ENCODE measurements at regions not wholly inside any gene's neighbourhood (a gene's known extent, or its start where the extent isn't known, plus 50 kb on each side); places are given as distances from the start of the nearest gene placed in this dataset.

GRCh38 chr2:60633615-60634014 is 80.2 kb upstream of the BCL11A start:
- Mint-ChIP-seq H3K36me3 (ENCODE audit: insufficient read depth in 2 of 2) (no peaks in the 10 kb centered on the region), H3K4me1 (ENCODE audit: low read depth) (no peaks in the 10 kb centered on the region), H3K27ac (no peak overlapping the region), H3K4me3 (no peak overlapping the region), H3K9me3 (peaks cover 0 to 1% of the 10 kb centered on the region in 2 donors), H3K27me3 (ENCODE audit: low read depth) (peaks cover 33% of the 10 kb centered on the region)
- DNase-seq, result no peak
- ATAC-seq (replicated peaks in 1 of 2), result no peak

DNA sequence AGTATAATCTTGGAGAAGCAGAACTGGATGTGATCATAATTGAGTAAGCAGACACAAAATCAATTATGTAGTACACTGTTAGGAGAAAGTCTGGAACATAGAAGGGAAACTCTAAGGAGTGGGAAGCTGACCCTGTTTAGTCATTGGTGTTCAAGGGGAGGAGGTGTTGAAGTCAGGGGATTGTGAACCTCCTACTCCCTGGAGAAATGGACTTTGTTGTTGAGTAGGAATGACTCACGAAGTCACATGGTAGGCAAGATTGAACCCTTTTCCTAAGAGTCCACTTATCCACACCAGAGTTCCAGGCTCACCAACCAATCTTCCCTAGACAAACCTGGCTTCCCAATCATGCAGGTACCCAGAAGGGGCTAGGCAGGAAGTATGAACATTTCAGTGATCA is 81.0 kb upstream of the BCL11A start:
- Mint-ChIP-seq H3K4me1 (ENCODE audit: low read depth) (no peaks in the 10 kb centered on the region), H3K27me3 (ENCODE audit: low read depth) (peaks cover 26% of the 10 kb centered on the region), H3K27ac (no peak overlapping the region), H3K4me3 (no peak overlapping the region), H3K9me3 (peaks cover 0 to 1% of the 10 kb centered on the region in 2 donors), H3K36me3 (ENCODE audit: insufficient read depth in 2 of 2) (no peaks in the 10 kb centered on the region)
- DNase-seq (no peak), ATAC-seq (replicated peaks in 1 of 2) (no peak)

GRCh38 chr2:60641811-60642788 is 88.6 kb upstream of the BCL11A start:
- H3K4me3 Mint-ChIP-seq, result no peak overlapping the region
- H3K9me3 Mint-ChIP-seq, result no peaks in the 10 kb centered on the region
- ATAC-seq (replicated peaks in 1 of 2) (peak in 1 of 2 donors; percentile 31), DNase-seq (peak; percentile 18 to 27)
- no peaks in the 10 kb centered on the region for H3K36me3 Mint-ChIP-seq (ENCODE audit: insufficient read depth in 2 of 2)
- H3K4me1 Mint-ChIP-seq (ENCODE audit: low read depth), result no peaks in the 10 kb centered on the region
- no peaks in the 10 kb centered on the region for H3K27me3 Mint-ChIP-seq (ENCODE audit: low read depth)
- no peak overlapping the region for H3K27ac Mint-ChIP-seq

- no peaks in the 10 kb centered on the region for H3K4me1 Mint-ChIP-seq (ENCODE audit: low read depth)
- ATAC-seq (replicated peaks in 1 of 2) (no peak), DNase-seq (no peak)
- no peak overlapping the region for H3K27ac Mint-ChIP-seq
- no peaks in the 10 kb centered on the region for H3K27me3 Mint-ChIP-seq (ENCODE audit: low read depth)
- H3K9me3 Mint-ChIP-seq, result no peaks in the 10 kb centered on the region
- no peaks in the 10 kb centered on the region for H3K36me3 Mint-ChIP-seq (ENCODE audit: insufficient read depth in 2 of 2)
- H3K4me3 Mint-ChIP-seq, result no peak overlapping the region
Observed at GRCh38 chr2:60643747-60644146, 90.3 kb upstream of the BCL11A start.

DNA sequence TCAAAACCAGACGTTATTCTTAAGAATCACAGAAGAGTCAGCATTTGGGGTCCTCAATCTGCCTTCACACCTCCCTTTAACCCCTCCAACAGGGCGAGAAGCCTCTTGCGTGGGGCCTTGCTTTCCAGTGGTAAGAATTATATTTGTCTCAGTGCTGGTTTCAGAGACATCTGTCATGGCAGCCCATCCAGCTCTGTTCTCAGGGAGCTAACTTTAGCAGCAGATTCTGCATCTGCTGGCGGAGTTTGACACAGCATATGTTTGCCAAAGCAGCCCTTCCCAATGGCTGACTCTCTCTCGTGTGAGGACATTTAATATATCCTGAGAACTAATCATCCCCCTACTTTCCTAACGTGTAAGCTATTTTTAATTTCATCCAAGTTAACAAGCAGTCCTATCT is 91.5 kb upstream of the BCL11A start:
- no peak overlapping the region for H3K4me3 Mint-ChIP-seq
- DNase-seq (no peak), ATAC-seq (replicated peaks in 1 of 2) (no peak)
- no peak overlapping the region for H3K27ac Mint-ChIP-seq
- no peaks in the 10 kb centered on the region for H3K36me3 Mint-ChIP-seq (ENCODE audit: insufficient read depth in 2 of 2)
- no peaks in the 10 kb centered on the region for H3K27me3 Mint-ChIP-seq (ENCODE audit: low read depth)
- H3K9me3 Mint-ChIP-seq, result no peaks in the 10 kb centered on the region
- no peaks in the 10 kb centered on the region for H3K4me1 Mint-ChIP-seq (ENCODE audit: low read depth)

DNA sequence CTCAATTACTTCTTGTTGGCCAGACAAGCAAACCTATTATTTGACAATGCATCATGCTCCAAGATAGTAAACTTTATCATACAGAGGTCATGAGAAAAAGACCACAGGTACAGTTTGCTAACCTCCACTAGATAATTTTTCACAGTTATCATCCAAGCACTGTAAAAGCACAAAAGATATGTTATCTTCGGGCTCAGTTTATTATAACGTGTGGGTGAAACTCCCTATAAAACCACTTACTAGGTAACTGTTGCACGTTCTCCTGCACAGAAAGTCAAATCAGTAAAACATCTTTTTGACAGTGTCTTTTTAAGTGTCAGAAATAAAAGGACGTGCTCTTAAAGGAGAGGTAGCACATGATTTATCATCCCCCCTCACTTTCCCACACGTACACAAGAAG is 94.7 kb upstream of the BCL11A start:
- Mint-ChIP-seq H3K27ac (no peak overlapping the region), H3K36me3 (ENCODE audit: insufficient read depth in 2 of 2) (no peaks in the 10 kb centered on the region), H3K4me1 (ENCODE audit: low read depth) (no peaks in the 10 kb centered on the region), H3K4me3 (no peak overlapping the region), H3K9me3 (no peaks in the 10 kb centered on the region), H3K27me3 (ENCODE audit: low read depth) (no peaks in the 10 kb centered on the region)
- DNase-seq, result no peak
- ATAC-seq (replicated peaks in 1 of 2), result no peak

DNA sequence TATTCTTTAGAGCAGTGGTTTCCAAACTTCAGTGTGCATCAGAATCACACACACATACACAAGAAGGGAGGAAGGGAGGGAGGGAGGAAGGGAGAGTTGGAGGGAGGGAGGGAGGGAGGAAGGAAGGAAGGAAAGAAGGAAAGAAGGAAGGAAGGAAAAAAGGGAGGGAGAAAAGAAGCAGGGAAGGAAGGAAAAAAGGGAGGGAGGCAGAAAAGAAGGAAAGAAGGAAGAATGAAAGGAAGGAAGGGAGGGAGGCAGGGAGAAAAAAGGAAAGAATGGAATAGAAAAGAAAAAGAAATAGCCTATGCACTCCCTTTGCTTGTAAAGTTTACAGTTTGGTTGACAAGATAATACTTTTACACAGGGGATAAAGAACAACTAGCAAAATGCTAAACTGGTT is 96.3 kb upstream of the BCL11A start:
- Mint-ChIP-seq H3K27me3 (ENCODE audit: low read depth) (no peaks in the 10 kb centered on the region), H3K9me3 (no peaks in the 10 kb centered on the region), H3K27ac (no peak overlapping the region), H3K36me3 (ENCODE audit: insufficient read depth in 2 of 2) (no peaks in the 10 kb centered on the region), H3K4me1 (ENCODE audit: low read depth) (no peaks in the 10 kb centered on the region), H3K4me3 (no peak overlapping the region)
- ATAC-seq (replicated peaks in 1 of 2) (no peak), DNase-seq (no peak)

DNA sequence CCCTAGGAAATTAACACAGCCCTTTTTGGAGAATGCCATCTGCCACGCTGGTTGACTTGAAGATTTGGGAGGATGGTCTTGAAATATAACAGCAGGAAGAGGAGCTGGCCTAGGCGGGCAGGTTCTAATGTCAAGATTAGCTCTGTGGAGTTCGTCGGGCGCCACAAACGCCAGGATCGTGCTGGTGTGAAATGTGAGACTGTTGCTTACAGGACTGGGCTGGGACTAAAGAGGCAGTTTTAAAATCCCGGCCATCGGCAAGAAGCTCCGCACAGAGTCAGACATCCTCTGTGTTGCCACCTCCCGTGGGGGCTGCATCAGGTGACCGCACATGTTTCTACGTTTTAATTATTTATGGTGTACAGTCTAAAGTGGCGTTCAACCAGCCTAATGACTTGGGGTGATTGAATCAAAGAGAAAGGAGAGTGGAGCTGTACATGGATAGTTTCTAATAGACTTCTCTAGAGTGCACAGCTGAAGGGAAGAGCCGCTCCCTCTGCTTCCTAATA is 99.4 kb upstream of the BCL11A start:
- Mint-ChIP-seq H3K9me3 (no peaks in the 10 kb centered on the region), H3K4me3 (no peak overlapping the region), H3K4me1 (ENCODE audit: low read depth) (no peaks in the 10 kb centered on the region), H3K27me3 (ENCODE audit: low read depth) (no peaks in the 10 kb centered on the region), H3K27ac (no peak overlapping the region), H3K36me3 (ENCODE audit: insufficient read depth in 2 of 2) (no peaks in the 10 kb centered on the region)
- DNase-seq (no peak), ATAC-seq (replicated peaks in 1 of 2) (no peak)

DNA sequence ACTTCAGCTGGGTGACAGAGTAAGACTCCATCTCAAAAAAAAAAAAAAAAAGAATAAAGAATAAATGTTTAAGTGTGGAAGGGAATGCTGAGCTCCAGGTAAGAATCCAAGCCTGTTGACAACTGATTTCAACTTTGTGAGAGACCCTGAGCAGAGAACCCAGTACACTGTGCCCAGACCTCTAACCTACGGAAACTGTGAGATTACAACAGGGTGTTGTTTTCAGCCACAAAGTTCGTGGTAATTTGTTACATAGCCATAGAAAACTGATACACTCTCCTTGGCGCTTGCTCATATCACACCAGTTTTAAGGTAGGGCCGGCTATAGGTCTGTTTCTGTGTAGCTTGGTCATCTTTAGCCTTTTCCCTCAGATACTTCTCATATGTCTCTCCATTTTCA is 98.4 kb upstream of the PAPOLG start:
- H3K36me3 Mint-ChIP-seq (ENCODE audit: insufficient read depth in 2 of 2), result no peaks in the 10 kb centered on the region

GRCh38 chr2:60659026-60659425 is 97.0 kb upstream of the PAPOLG start:
- no peak for DNase-seq
- Mint-ChIP-seq H3K27ac (no peak overlapping the region), H3K4me3 (no peak overlapping the region), H3K36me3 (ENCODE audit: insufficient read depth in 2 of 2) (no peaks in the 10 kb centered on the region), H3K9me3 (no peaks in the 10 kb centered on the region), H3K4me1 (ENCODE audit: low read depth) (no peaks in the 10 kb centered on the region), H3K27me3 (ENCODE audit: low read depth) (peaks cover 7% of the 10 kb centered on the region)
- ATAC-seq (replicated peaks in 1 of 2), result no peak

More for the DNA sequence above, 98.4 kb upstream of the PAPOLG start:
- Mint-ChIP-seq H3K4me1 (ENCODE audit: low read depth) (no peaks in the 10 kb centered on the region), H3K27me3 (ENCODE audit: low read depth) (no peaks in the 10 kb centered on the region), H3K27ac (no peak overlapping the region), H3K4me3 (no peak overlapping the region), H3K9me3 (no peaks in the 10 kb centered on the region)
- no peak for DNase-seq
- ATAC-seq (replicated peaks in 1 of 2), result no peak

DNA sequence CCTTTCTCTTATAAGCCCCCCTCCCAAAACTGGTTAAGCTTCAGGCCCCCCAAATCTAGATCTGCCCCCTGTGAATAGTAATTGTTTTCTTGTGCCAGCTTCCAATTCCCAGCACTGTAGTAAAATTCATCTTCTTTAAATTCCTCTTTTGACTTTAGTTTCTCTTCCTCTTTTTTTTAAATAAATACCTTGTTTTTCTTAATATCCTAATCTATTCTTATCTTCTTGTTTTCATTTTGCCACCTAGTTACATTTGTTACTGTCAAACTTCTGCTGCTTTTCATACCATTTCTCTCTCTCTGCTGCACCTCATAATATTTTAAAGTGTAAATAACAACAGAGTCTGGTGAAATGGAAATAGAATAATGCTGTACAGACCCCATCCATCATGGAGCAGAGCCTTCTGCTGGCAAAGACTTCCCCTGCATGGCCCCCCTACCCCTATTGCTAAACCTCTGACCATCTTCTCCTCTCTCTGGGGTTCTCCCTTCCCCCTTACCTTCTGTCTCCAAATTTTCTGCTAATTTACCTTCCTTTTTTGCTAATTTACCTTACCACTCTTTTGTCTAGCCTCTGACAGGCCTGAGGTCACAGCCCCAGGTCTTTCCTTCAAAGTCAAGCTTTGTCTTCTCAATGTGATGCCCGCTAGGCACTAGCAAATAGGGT is 94.9 kb upstream of the PAPOLG start:
- H3K36me3 Mint-ChIP-seq (ENCODE audit: insufficient read depth in 2 of 2), result no peaks in the 10 kb centered on the region
- H3K27me3 Mint-ChIP-seq (ENCODE audit: low read depth), result peaks cover 7% of the 10 kb centered on the region
- H3K4me1 Mint-ChIP-seq (ENCODE audit: low read depth), result no peaks in the 10 kb centered on the region
- H3K27ac Mint-ChIP-seq, result no peak overlapping the region
- H3K9me3 Mint-ChIP-seq, result no peaks in the 10 kb centered on the region
- DNase-seq (no peak), ATAC-seq (replicated peaks in 1 of 2) (no peak)
- no peak overlapping the region for H3K4me3 Mint-ChIP-seq

DNA sequence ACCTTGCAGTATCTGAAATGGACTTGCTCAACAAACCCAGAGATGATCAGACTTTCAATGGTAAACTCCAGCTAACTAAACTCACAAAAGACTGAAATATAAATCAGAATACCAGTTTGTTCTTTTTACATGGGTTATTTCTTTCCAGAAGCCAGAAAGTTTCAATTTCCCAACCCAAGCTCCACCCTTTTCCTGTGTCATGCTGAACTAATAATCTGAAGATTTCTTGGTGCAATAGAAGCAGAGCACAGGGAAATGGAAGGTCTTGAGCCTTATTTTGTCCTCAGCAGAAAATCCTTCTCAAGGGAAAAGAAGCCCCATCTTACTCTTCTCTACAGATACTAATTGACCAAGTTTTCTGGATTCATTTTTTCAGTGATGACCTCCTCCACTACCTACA is 93.3 kb upstream of the PAPOLG start:
- Mint-ChIP-seq H3K27ac (no peak overlapping the region), H3K27me3 (ENCODE audit: low read depth) (peaks cover 7% of the 10 kb centered on the region), H3K9me3 (no peaks in the 10 kb centered on the region), H3K4me3 (no peak overlapping the region), H3K36me3 (ENCODE audit: insufficient read depth in 2 of 2) (no peaks in the 10 kb centered on the region), H3K4me1 (ENCODE audit: low read depth) (no peaks in the 10 kb centered on the region)
- DNase-seq, result no peak
- no peak for ATAC-seq (replicated peaks in 1 of 2)

DNA sequence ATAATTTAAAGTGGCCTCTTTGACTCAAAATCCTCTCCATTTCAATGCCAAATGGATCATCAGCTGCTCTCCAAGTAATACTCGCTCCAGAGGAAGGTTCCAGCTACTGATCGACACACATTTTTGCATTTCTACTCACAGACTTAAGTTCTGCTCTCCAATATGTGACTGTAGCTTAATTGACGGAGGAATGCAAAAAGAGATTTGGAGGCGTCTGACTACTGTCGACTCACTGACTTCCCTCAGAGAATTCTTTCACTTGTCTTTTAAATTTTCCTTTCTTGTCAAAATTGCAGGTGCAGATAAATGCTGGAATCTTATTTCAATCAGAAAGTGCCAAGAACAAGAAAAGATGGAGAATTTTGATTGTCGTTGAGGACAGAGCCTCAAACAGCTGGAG is 84.1 kb upstream of the PAPOLG start:
- no peak for DNase-seq
- no peaks in the 10 kb centered on the region for H3K27me3 Mint-ChIP-seq (ENCODE audit: low read depth)
- H3K4me3 Mint-ChIP-seq, result no peak overlapping the region
- no peaks in the 10 kb centered on the region for H3K4me1 Mint-ChIP-seq (ENCODE audit: low read depth)
- H3K9me3 Mint-ChIP-seq, result no peaks in the 10 kb centered on the region
- H3K27ac Mint-ChIP-seq, result no peak overlapping the region
- H3K36me3 Mint-ChIP-seq (ENCODE audit: insufficient read depth in 2 of 2), result no peaks in the 10 kb centered on the region
- no peak for ATAC-seq (replicated peaks in 1 of 2)

Measured in activated T-cell treated with anti-CD3 and anti-CD28 coated beads, Interleukin-2, amount 50 U/mL, for 72 hours (primary cell).